ENCODE measurements at regions not wholly inside any gene's neighbourhood (a gene's known extent, or its start where the extent isn't known, plus 50 kb on each side); places are given as distances from the start of the nearest gene placed in this dataset.
"Not testable (repeated sequence)": the region's sequence is repeated elsewhere in the genome, so short reads cannot be mapped to it uniquely, and the experiment has no call there.

DNA sequence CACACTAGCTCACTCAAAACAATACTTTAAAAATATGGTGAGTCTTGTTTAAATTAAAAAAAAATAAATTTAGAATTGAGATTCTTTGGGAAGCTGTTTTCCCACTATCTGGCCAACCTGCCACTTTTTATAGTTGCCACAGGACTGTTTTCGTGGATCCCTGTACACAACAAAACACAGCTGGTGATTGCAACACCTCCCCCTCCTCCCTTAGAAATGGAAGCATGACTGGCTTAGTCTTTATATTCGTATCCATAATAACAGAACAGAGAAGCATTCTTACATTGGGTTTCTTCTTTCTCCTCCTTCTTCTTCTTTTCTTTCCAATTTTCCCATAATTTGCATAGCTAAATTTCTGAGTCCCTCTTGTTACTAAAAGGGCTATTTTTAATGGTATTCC lies 79.5 kb upstream of the GJB6 start:
- Histone ChIP-seq H3K4me1 (no peaks in the 10 kb centered on the region), H3K9me3 (no peaks in the 10 kb centered on the region), H3K36me3 (no peaks in the 10 kb centered on the region), H3K4me3 (no peak overlapping the region), H3K27me3 (no peaks in the 10 kb centered on the region), H3K27ac (no peak overlapping the region)
- TF ChIP-seq CTCF (IDR thresholded peaks at IDR 0.05) (no peak), POLR2A (IDR thresholded peaks at IDR 0.05) (no peak)
- DNase-seq, result no peak

DNA sequence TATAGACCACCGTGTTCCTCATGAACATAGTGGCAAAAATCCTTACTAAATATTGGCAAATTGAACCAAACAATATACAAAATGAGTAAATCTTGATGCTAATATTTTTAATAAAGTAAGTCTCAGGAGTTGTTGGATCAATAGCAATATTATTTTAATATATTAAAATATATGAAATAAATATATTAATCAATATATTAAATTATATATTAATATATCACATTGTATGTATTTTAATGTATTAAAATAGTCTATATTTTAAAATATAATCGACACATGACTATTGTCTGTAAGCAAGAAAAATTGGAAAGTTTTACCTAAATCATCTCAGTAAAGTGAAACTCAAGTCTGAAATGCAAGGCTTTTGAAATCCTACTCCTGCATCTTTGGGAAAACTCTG lies 78.9 kb upstream of the GJB6 start:
- Histone ChIP-seq H3K4me3 (no peak overlapping the region), H3K9me3 (no peaks in the 10 kb centered on the region), H3K27ac (no peak overlapping the region), H3K27me3 (no peaks in the 10 kb centered on the region), H3K36me3 (no peaks in the 10 kb centered on the region), H3K4me1 (no peaks in the 10 kb centered on the region)
- TF ChIP-seq CTCF (IDR thresholded peaks at IDR 0.05), result no peak
- no peak for TF ChIP-seq POLR2A (IDR thresholded peaks at IDR 0.05)
- DNase-seq, result no peak

DNA sequence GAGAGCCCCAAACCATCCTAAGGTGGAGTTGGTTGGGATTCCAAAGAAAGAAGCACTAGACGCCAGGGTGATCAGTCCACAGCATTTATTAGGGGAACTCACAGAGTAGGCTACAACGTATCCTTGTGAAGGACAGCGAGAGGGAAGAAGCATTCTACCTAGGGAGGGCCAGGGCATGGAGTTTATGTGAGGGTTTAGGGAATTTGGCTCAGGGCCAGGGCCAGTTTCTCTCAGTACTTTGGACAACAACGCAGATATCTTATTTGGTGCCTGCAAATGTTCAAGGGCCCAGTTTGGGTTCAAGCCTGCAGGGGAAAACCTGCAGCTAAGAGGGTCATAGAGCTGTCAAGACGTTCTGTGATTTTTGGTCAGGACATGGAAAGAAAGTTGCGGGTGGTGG lies 73.9 kb upstream of the GJB6 start:
- H3K4me1 ChIP-seq, result no peaks in the 10 kb centered on the region
- H3K36me3 ChIP-seq, result no peaks in the 10 kb centered on the region
- DNase-seq, result peak in 1 of 3 donors; percentile 14
- TF ChIP-seq POLR2A (IDR thresholded peaks at IDR 0.05) (no peak), CTCF (IDR thresholded peaks at IDR 0.05) (no peak)
- H3K27me3 ChIP-seq, result no peaks in the 10 kb centered on the region
- no peak overlapping the region for H3K27ac ChIP-seq
- no peaks in the 10 kb centered on the region for H3K9me3 ChIP-seq
- no peak overlapping the region for H3K4me3 ChIP-seq

DNA sequence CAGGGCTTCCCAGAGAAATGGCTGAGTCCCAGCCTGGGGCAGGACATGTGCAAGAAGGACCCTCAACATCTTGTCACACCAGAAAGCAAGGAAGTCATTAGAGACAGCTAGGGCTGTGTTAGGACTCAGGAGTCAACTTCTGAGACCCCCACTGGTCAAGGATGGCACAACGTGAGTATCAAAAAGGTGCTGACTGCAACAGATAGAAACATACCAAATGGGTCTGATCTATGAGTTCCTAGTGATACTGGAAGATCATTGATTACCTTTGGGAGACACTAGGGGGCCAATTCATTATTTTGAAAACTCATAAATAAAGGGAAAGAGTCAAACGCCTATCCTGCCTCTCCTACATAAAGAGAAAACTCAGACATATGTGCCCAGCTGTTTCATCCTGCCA lies 73.5 kb upstream of the GJB6 start:
- Histone ChIP-seq H3K9me3 (no peaks in the 10 kb centered on the region), H3K36me3 (no peaks in the 10 kb centered on the region), H3K4me1 (no peaks in the 10 kb centered on the region), H3K4me3 (no peak overlapping the region), H3K27me3 (no peaks in the 10 kb centered on the region), H3K27ac (no peak overlapping the region)
- DNase-seq, result peak in 1 of 3 donors; percentile 6
- TF ChIP-seq POLR2A (IDR thresholded peaks at IDR 0.05) (no peak), CTCF (IDR thresholded peaks at IDR 0.05) (no peak)

- H3K36me3 ChIP-seq, H3K9me3 ChIP-seq, H3K4me3 ChIP-seq, H3K27ac ChIP-seq, H3K27me3 ChIP-seq, H3K4me1 ChIP-seq: not testable (repeated sequence)
- peak in 1 of 3 donors; percentile 3 for DNase-seq
Observed at GRCh38 chr13:20304061-20304460, 71.9 kb upstream of the GJB6 start.

GRCh38 chr13:20303636-20304035 lies 71.5 kb upstream of the GJB6 start:
- DNase-seq, result peak in 1 of 3 donors; percentile 7
- no peak for TF ChIP-seq CTCF (IDR thresholded peaks at IDR 0.05)
- TF ChIP-seq POLR2A (IDR thresholded peaks at IDR 0.05), result no peak
- Histone ChIP-seq H3K9me3 (no peaks in the 10 kb centered on the region), H3K27me3 (no peaks in the 10 kb centered on the region), H3K36me3 (no peaks in the 10 kb centered on the region), H3K4me1 (no peaks in the 10 kb centered on the region), H3K4me3 (no peak overlapping the region), H3K27ac (no peak overlapping the region)

Data from Peyer's patch (tissue), 4 donors.